SK-N-MC (cell line): ENCODE measurements at regions not wholly inside any gene's neighbourhood (a gene's known extent, or its start where the extent isn't known, plus 50 kb on each side); places are given as distances from the start of the nearest gene placed in this dataset.

Experiments
- DNase-seq: peaks from one replicate; pipeline ENCODE4 v3.0.0-alpha.2; 2011; ENCODE audit warnings: low read depth, low spot score
- H3K27ac ChIP-seq: fragments of 200-600 bp; sonication (generic); 2 replicates; pipeline ENCODE4 v1.5.1; 2016; ENCODE audit warnings: mixed run types
- H3K36me3 ChIP-seq: fragments of 200-600 bp; sonication (generic); 2 replicates; pipeline ENCODE4 v1.6.1; 2017; ENCODE audit warnings: antibody characterized with exemption, low read length, mixed read lengths; ENCODE audit not compliant: insufficient read depth
- H3K4me3 ChIP-seq: fragments of 200-600 bp; sonication (generic); 2 replicates; pipeline ENCODE4 v1.5.1; 2016
- H3K9ac ChIP-seq: fragments of 200-600 bp; sonication (generic); 2 replicates; pipeline ENCODE4 v1.8.0; 2017; ENCODE audit warnings: mixed run types, mixed read lengths; ENCODE audit not compliant: insufficient read length
- H3K9me3 ChIP-seq: fragments of 200-600 bp; sonication (generic); 2 replicates; pipeline ENCODE4 v1.6.1; 2017; ENCODE audit warnings: low read depth, mild to moderate bottlenecking, antibody characterized with exemption, low read length, moderate library complexity, mixed read lengths
- EZH2 ChIP-seq: fragments of 200-600 bp; sonication (generic); IDR thresholded peaks from one replicate; pipeline ENCODE4 v1.6.1; 2017; ENCODE audit warnings: antibody characterized with exemption
- FOXP2 ChIP-seq: optimal IDR thresholded peaks from 2 replicates; pipeline ENCODE3; 2011; ENCODE audit warnings: mild to moderate bottlenecking, moderate library complexity; ENCODE audit not compliant: insufficient read depth; ENCODE audit errors: extremely low read length, control extremely low read depth
- POLR2AphosphoS5 ChIP-seq: IDR thresholded peaks from 2 replicates; pipeline ENCODE4 v1.6.1; 2012; ENCODE audit warnings: mild to moderate bottlenecking, low read depth, low read length, borderline replicate concordance

GRCh38 chr2:168402531-168402930 lies 53.5 kb upstream of the CERS6 start:
- H3K9ac ChIP-seq, result no peak overlapping the region
- no peak overlapping the region for H3K27ac ChIP-seq
- no peak for TF ChIP-seq EZH2
- TF ChIP-seq FOXP2, result no peak
- TF ChIP-seq POLR2AphosphoS5, result no peak
- DNase-seq, result no peak
- H3K9me3 ChIP-seq, result no peaks in the 10 kb centered on the region
- H3K4me3 ChIP-seq, result no peak overlapping the region
- H3K36me3 ChIP-seq, result no peaks in the 10 kb centered on the region

GRCh38 chr2:168403736-168404135 lies 52.3 kb upstream of the CERS6 start:
- no peak for TF ChIP-seq FOXP2
- TF ChIP-seq EZH2, result no peak
- no peak for TF ChIP-seq POLR2AphosphoS5
- Histone ChIP-seq H3K36me3 (no peaks in the 10 kb centered on the region), H3K9ac (no peak overlapping the region), H3K27ac (no peak overlapping the region), H3K9me3 (no peaks in the 10 kb centered on the region), H3K4me3 (no peak overlapping the region)
- DNase-seq, result no peak

GRCh38 chr2:168404764-168405163 lies 51.3 kb upstream of the CERS6 start:
- Histone ChIP-seq H3K36me3 (no peaks in the 10 kb centered on the region), H3K9ac (no peak overlapping the region), H3K27ac (no peak overlapping the region), H3K9me3 (no peaks in the 10 kb centered on the region), H3K4me3 (no peak overlapping the region)
- no peak for DNase-seq
- TF ChIP-seq POLR2AphosphoS5, result no peak
- no peak for TF ChIP-seq FOXP2
- TF ChIP-seq EZH2, result no peak
